Central memory CD8-positive, alpha-beta T cell (primary cell): ENCODE measurements at regions not wholly inside any gene's neighbourhood (a gene's known extent, or its start where the extent isn't known, plus 50 kb on each side); places are given as distances from the start of the nearest gene placed in this dataset.

Experiments
- ATAC-seq: fragments of 150-1000 bp; cut with Tn5 transposase; replicated peaks from 2 replicates; pipeline ENCODE4 v1.10.0; 2022; ENCODE audit warnings: mild to moderate bottlenecking, moderate FRiP score, moderate number of reproducible peaks; ENCODE audit not compliant: poor library complexity, severe bottlenecking; ENCODE audit errors: extremely low read depth
- DNase-seq, 2 donors: peaks; one replicate each; pipeline ENCODE4 v3.0.0; 2021; ENCODE audit warnings: low spot score in 2 of 2
- H3K27ac Mint-ChIP-seq: one replicate; pipeline ENCODE4 v1.8.0; 2022; ENCODE audit warnings: low read depth, mild to moderate bottlenecking, moderate library complexity, mixed read lengths
- H3K27me3 Mint-ChIP-seq: one replicate; pipeline ENCODE4 v1.8.0; 2022; ENCODE audit warnings: mixed read lengths
- H3K36me3 Mint-ChIP-seq: one replicate; pipeline ENCODE4 v1.8.0; 2022; ENCODE audit warnings: mild to moderate bottlenecking, moderate library complexity, mixed read lengths; ENCODE audit not compliant: insufficient read depth
- H3K4me1 Mint-ChIP-seq: one replicate; pipeline ENCODE4 v1.8.0; 2022; ENCODE audit warnings: mixed read lengths
- H3K4me3 Mint-ChIP-seq: one replicate; pipeline ENCODE4 v1.8.0; 2022; ENCODE audit warnings: mild to moderate bottlenecking, moderate library complexity, mixed read lengths
- H3K9me3 Mint-ChIP-seq: one replicate; pipeline ENCODE4 v1.8.0; 2022; ENCODE audit warnings: mixed read lengths

DNA sequence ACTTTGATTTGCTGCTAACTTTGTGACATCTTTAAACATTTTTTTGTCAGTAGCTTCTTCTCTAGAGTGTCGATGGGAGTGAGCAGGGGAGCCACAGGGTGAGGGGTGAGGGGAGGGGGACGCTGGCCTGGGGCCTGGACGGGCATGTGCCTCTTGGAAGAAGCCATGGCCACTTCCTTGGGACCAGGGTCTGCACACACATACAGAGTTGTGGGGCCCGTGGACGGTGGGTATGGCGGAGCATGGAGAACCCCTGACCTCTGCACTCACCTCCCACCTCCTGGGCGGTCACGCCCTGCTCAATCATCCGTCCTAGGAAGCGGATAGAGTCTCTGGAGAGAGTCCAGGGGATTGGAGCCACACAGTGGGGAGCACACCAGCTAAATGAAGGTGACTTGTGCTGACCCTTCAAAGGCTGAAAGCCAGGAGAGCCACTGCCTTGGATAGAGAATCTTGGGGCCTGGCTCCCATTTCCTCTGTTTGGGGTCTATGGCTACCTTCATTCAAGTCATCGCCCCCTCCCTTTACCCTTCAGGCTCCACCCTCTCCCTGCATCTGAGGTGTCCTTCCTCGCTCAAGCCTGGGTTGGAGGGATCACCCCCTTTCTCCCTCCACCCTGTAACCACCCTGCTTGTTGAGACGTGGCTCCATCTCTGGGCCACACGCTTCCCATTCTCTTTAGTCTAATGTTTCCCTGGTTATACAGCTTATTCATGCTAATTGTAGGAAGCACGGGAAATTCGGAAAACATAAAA is 63.9 kb upstream of the HAAO start:
- Mint-ChIP-seq H3K9me3 (peaks cover 7% of the 10 kb centered on the region), H3K27ac (no peak overlapping the region), H3K27me3 (no peaks in the 10 kb centered on the region), H3K4me3 (no peak overlapping the region), H3K36me3 (no peaks in the 10 kb centered on the region), H3K4me1 (no peaks in the 10 kb centered on the region)
- ATAC-seq: no peak
- DNase-seq: no peak

DNA sequence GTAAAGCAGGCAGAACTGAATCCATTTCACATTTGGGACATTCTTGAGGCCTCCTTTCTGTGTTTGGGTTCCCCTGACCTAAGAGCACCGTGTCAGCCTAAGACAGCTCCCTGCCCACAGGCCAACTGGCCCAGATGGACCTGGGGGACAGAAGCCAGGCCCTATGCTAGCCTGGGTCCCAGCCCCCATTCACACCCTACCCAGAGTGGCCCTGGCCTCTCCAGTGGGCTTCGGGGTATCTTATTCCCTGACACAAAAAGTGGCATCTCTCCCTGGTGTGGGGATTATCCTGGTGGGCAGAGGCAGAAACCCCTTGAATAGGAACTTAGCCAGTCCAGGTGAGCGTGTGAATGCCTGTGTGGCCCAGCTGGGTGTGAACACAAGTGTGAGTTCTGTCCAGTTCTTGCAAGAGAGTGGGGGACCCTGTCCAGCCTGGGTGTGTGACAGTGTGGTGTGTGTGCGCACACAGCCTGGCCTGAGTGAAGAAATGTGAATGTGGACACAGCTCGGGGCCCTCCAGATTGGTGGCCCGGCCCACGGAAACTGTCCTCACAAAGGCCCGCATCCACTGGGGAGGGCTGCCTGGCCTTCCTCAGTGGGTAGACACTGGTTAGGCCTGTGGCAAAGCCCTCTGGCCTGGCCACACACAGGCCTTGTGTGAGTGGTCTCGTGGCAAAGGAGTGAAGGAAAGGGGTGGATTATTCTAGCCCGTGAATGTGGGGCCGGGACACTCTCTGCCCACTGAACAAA is 63.0 kb upstream of the HAAO start:
- no peak overlapping the region for H3K4me3 Mint-ChIP-seq
- no peaks in the 10 kb centered on the region for H3K36me3 Mint-ChIP-seq
- no peak for DNase-seq
- H3K9me3 Mint-ChIP-seq: peaks cover 7% of the 10 kb centered on the region
- ATAC-seq: no peak
- H3K4me1 Mint-ChIP-seq: no peaks in the 10 kb centered on the region
- H3K27me3 Mint-ChIP-seq: no peaks in the 10 kb centered on the region
- H3K27ac Mint-ChIP-seq: no peak overlapping the region

GRCh38 chr2:42854207-42854818 is 61.9 kb upstream of the HAAO start:
- Mint-ChIP-seq H3K36me3 (no peaks in the 10 kb centered on the region), H3K4me1 (no peaks in the 10 kb centered on the region), H3K4me3 (no peak overlapping the region), H3K9me3 (peaks cover 7% of the 10 kb centered on the region), H3K27ac (no peak overlapping the region), H3K27me3 (no peaks in the 10 kb centered on the region)
- DNase-seq: no peak
- ATAC-seq: no peak

GRCh38 chr2:42853549-42854206 is 61.3 kb upstream of the HAAO start:
- peaks cover 7% of the 10 kb centered on the region for H3K9me3 Mint-ChIP-seq
- H3K4me3 Mint-ChIP-seq: no peak overlapping the region
- no peaks in the 10 kb centered on the region for H3K4me1 Mint-ChIP-seq
- ATAC-seq (no peak), DNase-seq (no peak)
- H3K27ac Mint-ChIP-seq: no peak overlapping the region
- H3K36me3 Mint-ChIP-seq: no peaks in the 10 kb centered on the region
- H3K27me3 Mint-ChIP-seq: no peaks in the 10 kb centered on the region

GRCh38 chr2:42852798-42853197 is 60.4 kb upstream of the HAAO start:
- Mint-ChIP-seq H3K36me3 (no peaks in the 10 kb centered on the region), H3K9me3 (no peaks in the 10 kb centered on the region)

DNA sequence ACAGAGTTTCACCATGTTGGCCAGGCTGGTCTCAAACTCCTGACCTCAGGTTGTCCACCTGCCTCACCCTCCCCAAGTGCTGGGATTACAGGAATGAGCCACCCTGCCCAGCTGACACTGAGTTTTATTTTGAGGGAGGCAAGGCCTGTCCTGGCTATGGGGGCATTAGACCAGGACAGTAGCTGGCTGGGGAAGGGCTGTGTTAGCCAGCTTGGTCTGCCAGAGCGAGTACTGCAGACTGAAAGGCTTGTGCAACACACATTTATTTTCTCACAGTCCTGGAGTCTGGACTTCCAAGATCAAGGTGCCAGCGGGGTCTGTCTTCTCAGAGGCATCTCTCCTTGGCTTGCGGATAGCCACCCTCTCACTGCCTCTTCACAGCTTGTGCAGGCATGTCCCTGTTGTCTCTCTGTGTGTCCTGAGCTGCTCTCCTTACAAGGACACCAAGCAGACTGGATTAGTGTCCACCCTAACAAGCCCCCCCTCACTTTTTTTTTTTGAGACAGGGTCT is 59.4 kb upstream of the HAAO start:
- H3K27ac Mint-ChIP-seq: no peak overlapping the region
- H3K36me3 Mint-ChIP-seq: no peaks in the 10 kb centered on the region
- no peaks in the 10 kb centered on the region for H3K4me1 Mint-ChIP-seq
- DNase-seq: no peak
- H3K9me3 Mint-ChIP-seq: no peaks in the 10 kb centered on the region
- H3K27me3 Mint-ChIP-seq: no peaks in the 10 kb centered on the region
- H3K4me3 Mint-ChIP-seq: no peak overlapping the region
- no peak for ATAC-seq

More at GRCh38 chr2:42852798-42853197, 60.4 kb upstream of the HAAO start:
- no peak for ATAC-seq
- Mint-ChIP-seq H3K27ac (no peak overlapping the region), H3K4me1 (no peaks in the 10 kb centered on the region), H3K4me3 (no peak overlapping the region), H3K27me3 (no peaks in the 10 kb centered on the region)
- DNase-seq: no peak

DNA sequence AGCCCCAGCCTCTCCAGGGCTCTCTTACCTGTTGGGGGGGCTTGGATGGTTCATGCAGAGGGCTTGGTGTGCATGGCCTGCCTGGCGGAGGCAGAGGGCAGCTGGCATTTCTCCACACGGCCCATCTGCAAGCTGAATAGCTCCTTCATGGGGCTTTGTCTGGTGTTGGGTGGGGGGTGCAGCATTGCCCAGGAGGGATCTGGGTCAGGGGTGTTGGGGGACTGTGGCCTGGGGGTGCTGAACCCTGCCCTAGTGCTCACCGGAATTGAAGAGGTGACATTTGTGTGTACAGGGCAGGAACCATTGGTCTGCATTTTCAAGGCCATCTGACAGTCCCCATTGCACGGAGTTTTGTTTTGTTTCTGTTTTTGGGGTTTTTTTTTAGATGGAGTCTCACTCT is 58.8 kb upstream of the HAAO start:
- DNase-seq: no peak
- Mint-ChIP-seq H3K4me1 (no peaks in the 10 kb centered on the region), H3K9me3 (no peaks in the 10 kb centered on the region), H3K36me3 (no peaks in the 10 kb centered on the region), H3K27ac (no peak overlapping the region), H3K27me3 (no peaks in the 10 kb centered on the region), H3K4me3 (no peak overlapping the region)
- no peak for ATAC-seq

GRCh38 chr2:42850016-42850805 is 57.8 kb upstream of the HAAO start:
- Mint-ChIP-seq H3K4me3 (no peak overlapping the region), H3K27me3 (no peaks in the 10 kb centered on the region), H3K4me1 (no peaks in the 10 kb centered on the region), H3K36me3 (no peaks in the 10 kb centered on the region), H3K27ac (no peak overlapping the region), H3K9me3 (no peaks in the 10 kb centered on the region)
- DNase-seq (no peak), ATAC-seq (no peak)

DNA sequence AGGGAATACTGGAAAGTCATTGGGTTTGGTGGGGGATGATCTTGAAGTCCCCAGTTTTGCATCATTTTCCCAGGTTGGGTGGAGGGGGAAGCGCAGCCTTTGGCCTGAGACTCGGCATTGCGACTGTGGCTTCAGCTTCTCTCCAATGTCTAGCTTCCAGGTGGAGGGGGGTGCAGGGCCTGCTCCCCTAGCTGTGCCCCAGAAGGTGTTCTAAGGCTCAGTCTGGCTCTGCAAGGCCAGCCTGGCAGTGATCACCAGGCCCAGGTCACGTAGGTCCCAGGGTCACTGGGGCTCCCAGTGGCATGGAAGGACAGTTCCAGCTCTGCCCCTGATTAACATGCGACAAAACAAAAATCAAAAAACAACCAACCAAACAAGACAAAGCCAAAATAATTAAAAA is 56.9 kb upstream of the HAAO start:
- H3K9me3 Mint-ChIP-seq: no peaks in the 10 kb centered on the region
- H3K27ac Mint-ChIP-seq: no peak overlapping the region
- H3K27me3 Mint-ChIP-seq: no peaks in the 10 kb centered on the region
- no peak for ATAC-seq
- H3K36me3 Mint-ChIP-seq: no peaks in the 10 kb centered on the region
- no peak overlapping the region for H3K4me3 Mint-ChIP-seq
- no peak for DNase-seq
- no peaks in the 10 kb centered on the region for H3K4me1 Mint-ChIP-seq

DNA sequence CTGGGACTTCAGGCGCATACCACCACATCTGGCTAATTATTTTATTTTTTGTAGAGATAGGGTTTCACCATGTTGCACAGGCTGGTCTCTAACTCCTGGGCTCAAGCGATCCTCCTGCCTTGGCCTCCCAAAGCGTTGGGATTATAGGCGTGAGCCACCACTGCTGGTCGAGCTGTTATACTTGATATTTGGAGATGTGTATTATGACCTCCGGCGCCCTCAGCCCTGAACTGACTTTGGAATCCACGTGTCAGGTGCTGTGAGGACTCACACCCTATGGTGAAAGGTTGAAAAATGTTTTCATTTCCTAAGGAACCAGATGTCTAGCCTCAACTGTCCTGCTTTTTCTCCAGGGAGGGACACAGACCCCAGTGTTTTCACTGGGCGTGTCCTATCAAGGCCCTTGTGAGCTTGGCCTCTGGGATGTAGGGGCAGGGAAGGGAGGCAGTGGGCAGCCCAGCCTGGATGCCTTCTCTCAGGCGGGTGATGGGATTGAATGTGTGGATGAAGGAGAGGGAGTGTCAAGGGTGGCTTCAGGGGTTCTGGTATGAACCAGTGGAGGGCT is 56.4 kb upstream of the HAAO start:
- Mint-ChIP-seq H3K36me3 (no peaks in the 10 kb centered on the region), H3K27ac (no peak overlapping the region), H3K27me3 (no peaks in the 10 kb centered on the region), H3K4me3 (no peak overlapping the region), H3K4me1 (no peaks in the 10 kb centered on the region), H3K9me3 (no peaks in the 10 kb centered on the region)
- DNase-seq: no peak
- ATAC-seq: no peak

- H3K27me3 Mint-ChIP-seq: no peaks in the 10 kb centered on the region
- no peaks in the 10 kb centered on the region for H3K4me1 Mint-ChIP-seq
- H3K27ac Mint-ChIP-seq: no peak overlapping the region
- DNase-seq: no peak
- H3K9me3 Mint-ChIP-seq: no peaks in the 10 kb centered on the region
- H3K4me3 Mint-ChIP-seq: no peak overlapping the region
- ATAC-seq: no peak
- H3K36me3 Mint-ChIP-seq: no peaks in the 10 kb centered on the region
Measured at GRCh38 chr2:42848265-42848664, 55.9 kb upstream of the HAAO start.
